Renal cortex interstitium (tissue), 11 donors: ENCODE measurements at regions not wholly inside any gene's neighbourhood (a gene's known extent, or its start where the extent isn't known, plus 50 kb on each side); places are given as distances from the start of the nearest gene placed in this dataset.
"Not testable (repeated sequence)": the region's sequence is repeated elsewhere in the genome, so short reads cannot be mapped to it uniquely, and the experiment has no call there.

Experiments
- DNase-seq, 11 donors: peaks; one replicate each; pipeline ENCODE4 v3.0.0-alpha.2; 2013; ENCODE audit warnings: low read depth in 9 of 11, low spot score in 4 of 11; ENCODE audit errors: extremely low read depth in 1 of 11

GRCh38 chr1:149635290-149635899 is 51.7 kb downstream of the PPIAL4C start:
- not testable (repeated sequence) for DNase-seq

GRCh38 chr1:149636286-149637122 is 52.9 kb downstream of the PPIAL4C start:
- DNase-seq: peak; percentile 44 to 80 (median 65)

- DNase-seq: not testable (repeated sequence)
Observed at GRCh38 chr1:149638481-149638880, 54.8 kb downstream of the PPIAL4C start.

GRCh38 chr1:149638901-149639658 is 55.4 kb downstream of the PPIAL4C start:
- not testable (repeated sequence) for DNase-seq

- DNase-seq: not testable (repeated sequence)
Observed at GRCh38 chr1:149641179-149641578, 57.5 kb downstream of the PPIAL4C start.

- DNase-seq: not testable (repeated sequence)
Observed at GRCh38 chr1:149644818-149645217, 61.2 kb downstream of the PPIAL4C start.

- peak in 3 of 11 donors; percentile 3 to 11 (median 5) for DNase-seq
Observed at GRCh38 chr1:149646360-149647017, 62.8 kb downstream of the PPIAL4C start.

GRCh38 chr1:149647018-149647373 is 63.3 kb downstream of the PPIAL4C start:
- DNase-seq: peak in 3 of 11 donors; percentile 2 to 4 (median 4)

- DNase-seq: not testable (repeated sequence)
Observed at GRCh38 chr1:149657750-149658149, 74.1 kb downstream of the PPIAL4C start.

- DNase-seq: not testable (repeated sequence)
Observed at GRCh38 chr1:149658175-149658574, 74.5 kb downstream of the PPIAL4C start.

- DNase-seq: not testable (repeated sequence)
Observed at GRCh38 chr1:149664624-149665023, 81.0 kb downstream of the PPIAL4C start.

GRCh38 chr1:149665033-149665432 is 81.4 kb downstream of the PPIAL4C start:
- DNase-seq: not testable (repeated sequence)

GRCh38 chr1:149665528-149665927 is 81.9 kb downstream of the PPIAL4C start:
- not testable (repeated sequence) for DNase-seq

GRCh38 chr1:149673231-149673909 is 89.7 kb downstream of the PPIAL4C start:
- DNase-seq: not testable (repeated sequence)

GRCh38 chr1:149674921-149675320 is 91.3 kb downstream of the PPIAL4C start:
- not testable (repeated sequence) for DNase-seq

- not testable (repeated sequence) for DNase-seq
Observed at GRCh38 chr1:149677359-149677758, 93.7 kb downstream of the PPIAL4C start.

- DNase-seq: not testable (repeated sequence)
Observed at GRCh38 chr1:149686593-149687238, 95.8 kb upstream of the FCGR1A start.

- DNase-seq: not testable (repeated sequence)
Observed at GRCh38 chr1:149691399-149691798, 91.1 kb upstream of the FCGR1A start.
